HCT116 (cell line): ENCODE measurements at regions not wholly inside any gene's neighbourhood (a gene's known extent, or its start where the extent isn't known, plus 50 kb on each side); places are given as distances from the start of the nearest gene placed in this dataset.
"Not testable (repeated sequence)": the region's sequence is repeated elsewhere in the genome, so short reads cannot be mapped to it uniquely, and the experiment has no call there.

Experiments
- ATAC-seq: fragments of 200-7000 bp; cut with Tn5 transposase; 2 replicates; pipeline ENCODE4 v1.9.1; 2020; ENCODE audit warnings: mild to moderate bottlenecking, moderate library complexity
- BruUV-seq: library from RNA; stranded (reverse); fragments of 400-500 nt; replicated peaks from 2 replicates; lab custom pipeline; 2021; lab: Mats Ljungman, UMichigan
- CTCF ChIA-PET: fragments of 300-600 bp; sonication (Branson Sonifier 250); formaldehyde crosslinking; loops from one replicate; lab custom pipeline; 2021; ENCODE audit warnings: antibody characterized with exemption; lab: Charles Lee
- POLR2A ChIA-PET: fragments of 300-600, 350-600 bp; sonication (Branson Sonifier 250); formaldehyde crosslinking; loops from one replicate; lab custom pipeline; 2021; ENCODE audit warnings: antibody characterized with exemption; lab: Charles Lee
- RAD21 ChIA-PET, 2 experiments: fragments of 300-600 bp; sonication (Branson Sonifier 250); formaldehyde crosslinking; loops; one replicate each; lab custom pipeline; 2023; ENCODE audit warnings: low total read pairs in 2 of 2; ENCODE audit not compliant: uncharacterized antibody in 2 of 2, unreplicated experiment in 2 of 2, low non-redundant PET in 1 of 2; lab: Charles Lee
- DNase-seq: peaks from one replicate; pipeline ENCODE4 v3.0.0-alpha.2; 2010; ENCODE audit warnings: low read depth, low spot score
- H2AFZ ChIP-seq: fragments of 200-600 bp; shearing (Covaris generic), sonication (generic); 2 replicates; pipeline ENCODE4 v1.6.1; 2017; ENCODE audit warnings: low read depth, mixed run types, mixed read lengths, antibody characterized with exemption, low read length; ENCODE audit not compliant: poor library complexity, severe bottlenecking
- H3K27ac ChIP-seq: 2 replicates; pipeline ENCODE4 v1.5.1; 2012; ENCODE audit warnings: low read depth, low read length
- H3K27me3 ChIP-seq: fragments of 200-600 bp; sonication (generic); 2 replicates; pipeline ENCODE4 v1.6.1; 2016; ENCODE audit warnings: mixed run types, low read length, mixed read lengths; ENCODE audit not compliant: insufficient read depth
- H3K36me3 ChIP-seq, 2 experiments: fragments of 200-500 bp in 1 of 2; fragments of 200-600 bp in 1 of 2; sonication (Bioruptor generic) in 1 of 2; sonication (generic) in 1 of 2; 2 replicates each; pipeline versions ENCODE4 v1.5.1 to v1.6.1; 2014 to 2016; ENCODE audit warnings: low read length in 2 of 2, inconsistent platforms in 1 of 2, mixed read lengths in 1 of 2, mixed run types in 1 of 2; ENCODE audit not compliant: insufficient read depth in 2 of 2, control insufficient read depth in 1 of 2
- H3K4me1 ChIP-seq, 2 experiments: fragments of 200-600 bp in 1 of 2; sonication (generic) in 1 of 2; 2 replicates each; pipeline versions ENCODE4 v1.5.1 to v1.6.1; 2012 to 2017; ENCODE audit warnings: low read length in 2 of 2, inconsistent platforms in 1 of 2, mild to moderate bottlenecking in 1 of 2, mixed read lengths in 1 of 2, mixed run types in 1 of 2, moderate library complexity in 1 of 2; ENCODE audit not compliant: insufficient read depth in 2 of 2, control insufficient read depth in 1 of 2
- H3K4me2 ChIP-seq: fragments of 200-600 bp; sonication (generic); 2 replicates; pipeline ENCODE4 v1.6.1; 2017; ENCODE audit warnings: mixed run types, low read length, mixed read lengths
- H3K4me3 ChIP-seq, 2 experiments: fragments of 200-600 bp in 1 of 2; sonication (generic) in 1 of 2; replicated peaks in 1 of 2; 2 replicates each; pipeline ENCODE4 v1.5.1; 2011 to 2016; ENCODE audit warnings: low read length in 2 of 2, control low read depth in 1 of 2, low read depth in 1 of 2, mild to moderate bottlenecking in 1 of 2, mixed read lengths in 1 of 2, mixed run types in 1 of 2
- H3K79me2 ChIP-seq: fragments of 200-600 bp; sonication (generic); 2 replicates; pipeline ENCODE4 v1.6.1; 2017; ENCODE audit warnings: mild to moderate bottlenecking, mixed run types, low read length, moderate library complexity, mixed read lengths; ENCODE audit not compliant: insufficient read depth
- H3K9ac ChIP-seq: fragments of 200-600 bp; sonication (generic); 2 replicates; pipeline ENCODE4 v1.6.1; 2016; ENCODE audit warnings: low read length, mixed read lengths
- H3K9me2 ChIP-seq: fragments of 200-600 bp; sonication (generic), shearing (Covaris generic); 2 replicates; pipeline ENCODE4 v1.6.1; 2017; ENCODE audit warnings: mixed run types, mild to moderate bottlenecking, moderate library complexity; ENCODE audit not compliant: insufficient read depth
- H3K9me3 ChIP-seq, 2 experiments: fragments of 200-500 bp in 1 of 2; fragments of 200-600 bp in 1 of 2; sonication (Bioruptor generic) in 1 of 2; sonication (generic) in 1 of 2; 2 replicates each; pipeline ENCODE4 v1.6.1; 2014 to 2017; ENCODE audit warnings: low read length in 2 of 2, mixed read lengths in 2 of 2, inconsistent platforms in 1 of 2, low read depth in 1 of 2, mild to moderate bottlenecking in 1 of 2, mixed run types in 1 of 2, moderate library complexity in 1 of 2; ENCODE audit not compliant: control insufficient read depth in 1 of 2, insufficient read depth in 1 of 2
- H4K20me1 ChIP-seq: fragments of 200-600 bp; sonication (generic), shearing (Covaris generic); 2 replicates; pipeline ENCODE4 v1.6.1; 2017; ENCODE audit warnings: mixed run types, mild to moderate bottlenecking, moderate library complexity; ENCODE audit not compliant: insufficient read depth
- intact Hi-C: fragments of 100-400 bp; cut with micrococcal nuclease; formaldehyde crosslinking; loops from 2 replicates; pipeline ENCODE4 v1.10.0; 2022
- TF ChIP-seq, protein P1 (sequence below): IDR thresholded peaks from 2 replicates; pipeline ENCODE4 v1.6.1; 2012

- TF ChIP-seq, protein P1, sequence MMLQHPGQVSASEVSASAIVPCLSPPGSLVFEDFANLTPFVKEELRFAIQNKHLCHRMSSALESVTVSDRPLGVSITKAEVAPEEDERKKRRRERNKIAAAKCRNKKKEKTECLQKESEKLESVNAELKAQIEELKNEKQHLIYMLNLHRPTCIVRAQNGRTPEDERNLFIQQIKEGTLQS = no peak
These were observed 50.6 kb upstream of the ITGB1 start (continued) for GRCh38 chr10:33008499-33009243.

DNA sequence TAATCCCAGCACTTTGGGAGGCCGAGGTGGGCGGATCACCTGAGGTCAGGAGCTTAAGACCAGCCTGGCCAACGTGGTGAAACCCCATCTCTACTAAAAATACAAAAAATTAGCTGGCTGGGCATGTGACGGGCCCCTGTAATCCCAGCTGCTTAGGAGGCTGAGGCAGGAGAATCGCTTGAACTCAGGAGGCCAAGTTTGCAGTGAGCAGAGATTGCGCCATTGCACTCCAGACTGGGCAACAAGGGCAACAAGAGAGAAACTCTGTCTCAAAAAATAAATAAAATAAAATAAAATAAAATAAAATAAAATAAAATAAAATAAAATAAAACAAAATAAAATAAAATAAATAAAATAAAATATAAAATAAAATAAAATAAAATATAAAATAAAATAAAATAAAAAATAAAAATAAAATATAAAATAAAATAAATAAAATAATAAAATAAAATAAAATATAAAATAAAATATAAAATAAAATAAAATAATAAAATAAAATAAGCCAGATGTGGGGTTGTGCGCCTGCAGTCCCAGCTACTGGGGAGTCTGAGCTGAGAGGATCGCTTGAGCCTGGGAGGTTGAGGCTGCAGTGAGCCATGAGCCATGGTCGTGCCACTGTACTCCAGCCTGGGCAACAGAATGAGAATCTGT lies 49.8 kb upstream of the ITGB1 start:
- H4K20me1 ChIP-seq, H3K9ac ChIP-seq, H3K4me2 ChIP-seq, H3K27ac ChIP-seq, POLR2A ChIA-PET, H3K79me2 ChIP-seq, H3K36me3 ChIP-seq, BruUV-seq, H3K27me3 ChIP-seq, H2AFZ ChIP-seq, H3K4me3 ChIP-seq, ATAC-seq, H3K9me2 ChIP-seq, DNase-seq, RAD21 ChIA-PET, H3K9me3 ChIP-seq: not testable (repeated sequence)
- intact Hi-C loops = loop anchor here (1.0 to 5.0 kb wide), 5 partner anchors 111 to 661 kb away; partner anchors contain the start of gene EPC1
- peaks cover 44 to 69% of the 10 kb centered on the region in 2 experiments for H3K4me1 ChIP-seq
- CTCF ChIA-PET = interaction anchor here (1.4 to 1.9 kb wide), 3 partner anchors 59 to 797 kb away, joined by 6 to 8 read pairs (median 7); no protein-coding TSS in a partner anchor
